Type B pancreatic cell (in vitro differentiated cells): ENCODE measurements at regions not wholly inside any gene's neighbourhood (a gene's known extent, or its start where the extent isn't known, plus 50 kb on each side); places are given as distances from the start of the nearest gene placed in this dataset.
"Not testable (repeated sequence)": the region's sequence is repeated elsewhere in the genome, so short reads cannot be mapped to it uniquely, and the experiment has no call there.

Experiments
- DNase-seq: peaks from one replicate; pipeline ENCODE4 v3.0.0; 2021; ENCODE audit warnings: mixed read lengths; ENCODE audit not compliant: unreplicated experiment; ENCODE audit errors: extremely low spot score
- H3K27ac Mint-ChIP-seq: 2 replicates; pipeline ENCODE4 v1.8.0; 2021; ENCODE audit warnings: mild to moderate bottlenecking, mixed read lengths
- H3K27me3 Mint-ChIP-seq: 2 replicates; pipeline ENCODE4 v1.8.0; 2021; ENCODE audit warnings: mixed read lengths
- H3K36me3 Mint-ChIP-seq: 2 replicates; pipeline ENCODE4 v1.8.0; 2021; ENCODE audit warnings: mixed read lengths
- H3K4me1 Mint-ChIP-seq: one replicate; pipeline ENCODE4 v1.8.0; 2021; ENCODE audit warnings: mixed read lengths; ENCODE audit not compliant: unreplicated experiment
- H3K4me3 Mint-ChIP-seq: 2 replicates; pipeline ENCODE4 v1.8.0; 2021; ENCODE audit warnings: mild to moderate bottlenecking, mixed read lengths
- H3K9me3 Mint-ChIP-seq: 2 replicates; pipeline ENCODE4 v1.8.0; 2021; ENCODE audit warnings: mixed read lengths
- TF ChIP-seq, protein P1 (sequence below): fragments of 200-600 bp; sonication (generic); conservative IDR thresholded peaks from 2 replicates; pipeline ENCODE4 v1.5.0; 2021; ENCODE audit warnings: antibody characterized with exemption, mild to moderate bottlenecking

DNA sequence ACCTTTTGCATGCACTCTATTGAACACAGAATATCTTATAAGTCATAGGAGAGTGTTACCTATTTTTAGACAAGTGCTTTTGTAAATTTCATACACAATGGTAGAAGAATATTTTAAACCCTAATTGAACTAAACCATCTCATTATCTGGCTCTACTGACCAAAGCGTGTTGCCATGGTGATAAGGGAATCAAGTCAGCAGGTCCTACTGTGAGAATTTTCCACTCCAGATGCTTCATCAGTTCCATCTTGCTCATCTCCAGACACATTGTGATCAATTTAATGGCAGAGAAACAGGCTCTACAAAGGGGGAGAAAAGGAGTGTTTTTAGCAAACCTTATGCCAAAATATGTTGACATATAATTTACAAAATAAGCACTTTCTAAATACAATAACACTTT lies 621.9 kb upstream of the GHITM start:
- no peak overlapping the region for H3K4me3 Mint-ChIP-seq
- no peaks in the 10 kb centered on the region for H3K36me3 Mint-ChIP-seq
- no peaks in the 10 kb centered on the region for H3K9me3 Mint-ChIP-seq
- DNase-seq = no peak
- H3K27ac Mint-ChIP-seq = no peak overlapping the region
- TF ChIP-seq, protein P1, sequence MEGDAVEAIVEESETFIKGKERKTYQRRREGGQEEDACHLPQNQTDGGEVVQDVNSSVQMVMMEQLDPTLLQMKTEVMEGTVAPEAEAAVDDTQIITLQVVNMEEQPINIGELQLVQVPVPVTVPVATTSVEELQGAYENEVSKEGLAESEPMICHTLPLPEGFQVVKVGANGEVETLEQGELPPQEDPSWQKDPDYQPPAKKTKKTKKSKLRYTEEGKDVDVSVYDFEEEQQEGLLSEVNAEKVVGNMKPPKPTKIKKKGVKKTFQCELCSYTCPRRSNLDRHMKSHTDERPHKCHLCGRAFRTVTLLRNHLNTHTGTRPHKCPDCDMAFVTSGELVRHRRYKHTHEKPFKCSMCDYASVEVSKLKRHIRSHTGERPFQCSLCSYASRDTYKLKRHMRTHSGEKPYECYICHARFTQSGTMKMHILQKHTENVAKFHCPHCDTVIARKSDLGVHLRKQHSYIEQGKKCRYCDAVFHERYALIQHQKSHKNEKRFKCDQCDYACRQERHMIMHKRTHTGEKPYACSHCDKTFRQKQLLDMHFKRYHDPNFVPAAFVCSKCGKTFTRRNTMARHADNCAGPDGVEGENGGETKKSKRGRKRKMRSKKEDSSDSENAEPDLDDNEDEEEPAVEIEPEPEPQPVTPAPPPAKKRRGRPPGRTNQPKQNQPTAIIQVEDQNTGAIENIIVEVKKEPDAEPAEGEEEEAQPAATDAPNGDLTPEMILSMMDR = no peak
- peaks cover 13% of the 10 kb centered on the region for H3K27me3 Mint-ChIP-seq
- peaks cover 6% of the 10 kb centered on the region for H3K4me1 Mint-ChIP-seq

- Mint-ChIP-seq H3K4me1 (peaks cover 18% of the 10 kb centered on the region), H3K27ac (no peak overlapping the region), H3K36me3 (no peaks in the 10 kb centered on the region), H3K9me3 (no peaks in the 10 kb centered on the region), H3K4me3 (no peak overlapping the region), H3K27me3 (peaks cover 17% of the 10 kb centered on the region)
- TF ChIP-seq, protein P1 = no peak
- no peak for DNase-seq
Observed at GRCh38 chr10:83518779-83519178, 620.5 kb upstream of the GHITM start.

DNA sequence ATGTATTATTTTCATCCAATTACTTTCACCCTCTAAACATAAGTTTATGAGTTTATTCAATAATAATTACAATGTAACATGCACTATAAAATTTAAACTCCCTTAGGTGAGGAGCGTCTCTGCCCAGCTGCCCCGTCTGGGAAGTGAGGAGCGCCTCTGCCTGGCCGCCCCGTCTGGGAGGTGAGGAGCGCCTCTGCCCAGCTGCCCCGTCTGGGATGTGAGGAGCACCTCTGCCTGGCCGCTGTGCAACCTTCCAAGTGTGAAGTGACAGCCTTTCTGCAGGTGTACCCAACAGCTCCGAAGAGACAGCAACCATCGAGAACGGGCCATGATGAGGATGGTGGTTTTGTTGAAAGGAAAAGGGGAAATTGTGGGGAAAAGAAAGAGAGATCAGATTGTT lies 618.9 kb upstream of the GHITM start:
- not testable (repeated sequence) for H3K9me3 Mint-ChIP-seq, H3K4me3 Mint-ChIP-seq, DNase-seq, H3K36me3 Mint-ChIP-seq, H3K27ac Mint-ChIP-seq
- Mint-ChIP-seq H3K4me1 (peaks cover 23% of the 10 kb centered on the region), H3K27me3 (peaks cover 17% of the 10 kb centered on the region)

- H3K4me3 Mint-ChIP-seq = no peak overlapping the region
- peak overlapping the region; percentile 58 for H3K27ac Mint-ChIP-seq
- no peak for DNase-seq
- TF ChIP-seq, protein P1 = no peak
- H3K36me3 Mint-ChIP-seq = no peaks in the 10 kb centered on the region
- no peaks in the 10 kb centered on the region for H3K9me3 Mint-ChIP-seq
- H3K27me3 Mint-ChIP-seq = peaks cover 12% of the 10 kb centered on the region
- peaks cover 21% of the 10 kb centered on the region for H3K4me1 Mint-ChIP-seq
Observed at GRCh38 chr10:83522456-83522855, 616.9 kb upstream of the GHITM start.

DNA sequence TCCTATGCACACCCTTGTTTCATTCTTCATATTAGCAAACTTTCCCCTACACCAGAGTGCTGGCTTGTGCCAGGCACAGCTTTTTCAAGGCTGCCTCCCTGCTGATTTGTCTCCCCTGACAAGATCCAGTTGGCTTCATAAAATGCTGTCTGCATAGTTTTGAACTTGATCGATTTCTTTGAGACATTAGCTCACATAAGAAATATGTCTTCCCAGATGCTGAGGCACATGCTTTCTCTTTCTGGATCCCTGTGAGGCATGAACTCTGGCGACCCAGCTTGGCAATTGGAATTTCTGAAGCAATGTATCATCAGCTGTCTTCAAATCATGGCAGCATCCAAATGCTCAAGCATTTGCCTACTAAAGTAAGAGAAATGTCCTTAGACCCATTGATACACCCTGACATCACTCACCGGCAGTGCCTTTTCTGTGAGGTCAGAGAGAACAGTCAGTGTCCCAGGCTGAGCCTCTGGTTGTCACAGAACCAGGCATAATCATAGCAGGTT lies 616.4 kb upstream of the GHITM start:
- TF ChIP-seq, protein P1 = no peak
- Mint-ChIP-seq H3K4me1 (peaks cover 20% of the 10 kb centered on the region), H3K27me3 (peaks cover 12% of the 10 kb centered on the region), H3K36me3 (no peaks in the 10 kb centered on the region), H3K9me3 (peaks cover under 1% of the 10 kb centered on the region), H3K4me3 (peak overlapping the region; percentile 35), H3K27ac (peak overlapping the region; percentile 58)
- no peak for DNase-seq

DNA sequence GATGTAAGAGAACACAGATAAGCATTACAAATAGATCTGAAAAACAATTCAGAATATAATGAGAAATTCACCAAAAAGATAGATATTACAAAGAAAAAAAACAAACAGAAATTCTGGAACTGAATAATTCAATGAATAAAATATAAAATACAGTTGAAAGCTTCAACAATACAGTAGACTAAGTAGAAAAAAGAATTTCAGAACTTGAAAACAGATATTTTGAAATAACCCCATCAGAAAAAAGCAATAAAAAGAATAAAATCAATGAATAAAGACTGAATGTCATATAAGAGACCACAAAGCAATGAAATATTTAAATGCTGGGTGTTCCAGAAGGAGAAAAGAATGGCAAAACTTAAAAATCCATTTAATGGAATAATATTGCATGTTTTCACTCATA lies 611.4 kb upstream of the GHITM start:
- peaks cover 3% of the 10 kb centered on the region for H3K36me3 Mint-ChIP-seq

More for the DNA sequence above, 611.4 kb upstream of the GHITM start:
- Mint-ChIP-seq H3K9me3 (peaks cover 17% of the 10 kb centered on the region), H3K4me3 (no peak overlapping the region), H3K27me3 (peaks cover 2% of the 10 kb centered on the region), H3K4me1 (peaks cover 12% of the 10 kb centered on the region), H3K27ac (no peak overlapping the region)
- DNase-seq = no peak
- TF ChIP-seq, protein P1 = no peak
